HG03175 (cell line): ENCODE measurements at regions not wholly inside any gene's neighbourhood (a gene's known extent, or its start where the extent isn't known, plus 50 kb on each side); places are given as distances from the start of the nearest gene placed in this dataset.
A peak's percentile ranks its signal among the peaks of the same experiment; 100 is the strongest.

ENCODE experiments used
- ATAC-seq: cut with Tn5 transposase; IDR thresholded peaks from one replicate; pipeline ENCODE4 v1.9.1; 2021; ENCODE audit warnings: mild to moderate bottlenecking, moderate library complexity; ENCODE audit not compliant: unreplicated experiment

GRCh38 chr12:67426067-67426466 lies 156.9 kb downstream of the CAND1 start:
- no peak for ATAC-seq

GRCh38 chr12:67427336-67427735 lies 158.2 kb downstream of the CAND1 start:
- no peak for ATAC-seq

GRCh38 chr12:67428431-67428830 lies 159.3 kb downstream of the CAND1 start:
- ATAC-seq = no peak

GRCh38 chr12:67430708-67431335 lies 161.7 kb downstream of the CAND1 start:
- no peak for ATAC-seq

- ATAC-seq = no peak
These were observed 162.4 kb downstream of the CAND1 start for GRCh38 chr12:67431411-67432020.

GRCh38 chr12:67433385-67434175 lies 164.4 kb downstream of the CAND1 start:
- peak; percentile 97 for ATAC-seq

GRCh38 chr12:67434671-67435370 lies 165.7 kb downstream of the CAND1 start:
- no peak for ATAC-seq

GRCh38 chr12:67436230-67436629 lies 167.1 kb downstream of the CAND1 start:
- no peak for ATAC-seq

GRCh38 chr12:67437011-67437410 lies 167.9 kb downstream of the CAND1 start:
- no peak for ATAC-seq

- no peak for ATAC-seq
These were observed 170.5 kb downstream of the CAND1 start for GRCh38 chr12:67439611-67440010.

- peak; percentile 94 for ATAC-seq
These were observed 172.7 kb downstream of the CAND1 start for GRCh38 chr12:67441736-67442346.

- ATAC-seq = no peak
These were observed 173.2 kb downstream of the CAND1 start for GRCh38 chr12:67442347-67442841.

- no peak for ATAC-seq
These were observed 173.7 kb downstream of the CAND1 start for GRCh38 chr12:67442896-67443295.

GRCh38 chr12:67444542-67444941 lies 175.4 kb downstream of the CAND1 start:
- no peak for ATAC-seq

- ATAC-seq = no peak
These were observed 177.6 kb downstream of the CAND1 start for GRCh38 chr12:67446716-67447115.

GRCh38 chr12:67447180-67447579 lies 178.0 kb downstream of the CAND1 start:
- no peak for ATAC-seq

GRCh38 chr12:67449591-67450052 lies 180.5 kb downstream of the CAND1 start:
- peak; percentile 87 for ATAC-seq

- ATAC-seq = no peak
These were observed 181.3 kb downstream of the CAND1 start for GRCh38 chr12:67450441-67450840.

GRCh38 chr12:67451206-67451605 lies 182.0 kb downstream of the CAND1 start:
- no peak for ATAC-seq

- ATAC-seq = peak; percentile 50
These were observed 183.1 kb downstream of the CAND1 start for GRCh38 chr12:67452119-67452805.
